ENCODE measurements at regions not wholly inside any gene's neighbourhood (a gene's known extent, or its start where the extent isn't known, plus 50 kb on each side); places are given as distances from the start of the nearest gene placed in this dataset.

GRCh38 chr13:91214031-91214430, 133.5 kb upstream of the MIR17HG start:
- Histone ChIP-seq H3K36me3 (ENCODE audit: control insufficient read depth in 2 of 2, insufficient read depth in 1 of 2, low read length in 2 of 2) (no peaks in the 10 kb centered on the region), H3K4me1 (ENCODE audit: control insufficient read depth, insufficient read depth, low read length) (no peaks in the 10 kb centered on the region), H3K9me3 (ENCODE audit: control insufficient read depth, insufficient read depth, low read depth, low read length) (no peaks in the 10 kb centered on the region), H3K27ac (ENCODE audit: extremely low read depth, low read depth, low read length) (no peak overlapping the region), H3K4me3 (ENCODE audit: low read depth, low read length) (no peak overlapping the region)
- ChIA-PET POLR2A (no interaction called here), CTCF (interaction anchor here (0.6 kb wide), 1 partner anchor 197 kb away, joined by 3 read pairs; no protein-coding TSS in a partner anchor)
- no peak for TF ChIP-seq ZFP69B (tag by site-specific recombination; IDR thresholded peaks at IDR 0.05)
- no peak for TF ChIP-seq INSM2 (tag by site-specific recombination; IDR thresholded peaks at IDR 0.05)
- no peak for TF ChIP-seq MYNN (tag by site-specific recombination; IDR thresholded peaks at IDR 0.05; ENCODE audit: borderline replicate concordance)
- no peak for TF ChIP-seq ZNF580 (tag by site-specific recombination; IDR thresholded peaks at IDR 0.05)
- no peak for TF ChIP-seq ZNF639 (tag by site-specific recombination; IDR thresholded peaks at IDR 0.05)
- no peak for TF ChIP-seq ZBTB20 (tag by site-specific recombination; IDR thresholded peaks at IDR 0.05)
- no peak for TF ChIP-seq ZNF561 (tag by site-specific recombination; IDR thresholded peaks at IDR 0.05; ENCODE audit: borderline replicate concordance)
- TF ChIP-seq BCL6B (tag by site-specific recombination; IDR thresholded peaks at IDR 0.05), result no peak
- TF ChIP-seq TRIM28 (IDR thresholded peaks at IDR 0.05; ENCODE audit: borderline replicate concordance, low read length), result no peak
- TF ChIP-seq ZNF792 (tag by site-specific recombination; IDR thresholded peaks at IDR 0.05), result no peak
- no peak for TF ChIP-seq SCRT2 (tag by site-specific recombination; IDR thresholded peaks at IDR 0.05)
- no peak for TF ChIP-seq ZNF202 (tag by site-specific recombination; IDR thresholded peaks at IDR 0.05; ENCODE audit: borderline replicate concordance)
- TF ChIP-seq ZBTB21 (tag by site-specific recombination; IDR thresholded peaks at IDR 0.05), result no peak
- no peak for TF ChIP-seq ZNF626 (tag by site-specific recombination; IDR thresholded peaks at IDR 0.05)
- TF ChIP-seq ZNF555 (tag by site-specific recombination; conservative IDR thresholded peaks at IDR 0.05), result no peak

- ChIA-PET POLR2A (no interaction called here), CTCF (no interaction called here)
- Histone ChIP-seq H3K9me3 (ENCODE audit: control insufficient read depth, insufficient read depth, low read depth, low read length) (no peaks in the 10 kb centered on the region), H3K4me1 (ENCODE audit: control insufficient read depth, insufficient read depth, low read length) (no peaks in the 10 kb centered on the region), H3K27ac (ENCODE audit: extremely low read depth, low read depth, low read length) (no peak overlapping the region), H3K4me3 (ENCODE audit: low read depth, low read length) (no peak overlapping the region), H3K36me3 (ENCODE audit: control insufficient read depth in 2 of 2, insufficient read depth in 1 of 2, low read length in 2 of 2) (no peaks in the 10 kb centered on the region)
- no peak for TF ChIP-seq PRDM4 (tag by site-specific recombination; IDR thresholded peaks at IDR 0.05)
- no peak for TF ChIP-seq ZNF391 (tag by site-specific recombination; IDR thresholded peaks at IDR 0.05; ENCODE audit: borderline replicate concordance, low read depth)
- no peak for TF ChIP-seq ZFP37 (tag by site-specific recombination; IDR thresholded peaks at IDR 0.05)
- no peak for TF ChIP-seq ZNF664 (tag by site-specific recombination; IDR thresholded peaks at IDR 0.05)
- TF ChIP-seq ZBTB20 (tag by site-specific recombination; IDR thresholded peaks at IDR 0.05), result no peak
- no peak for TF ChIP-seq ZNF202 (tag by site-specific recombination; IDR thresholded peaks at IDR 0.05; ENCODE audit: borderline replicate concordance)
- TF ChIP-seq ZNF394 (tag by site-specific recombination; IDR thresholded peaks at IDR 0.05; ENCODE audit: borderline replicate concordance), result no peak
- no peak for TF ChIP-seq GLI4 (tag by site-specific recombination; IDR thresholded peaks at IDR 0.05)
- no peak for TF ChIP-seq REPIN1 (tag by site-specific recombination; IDR thresholded peaks at IDR 0.05; ENCODE audit: low read depth)
- no peak for TF ChIP-seq ZNF221 (tag by site-specific recombination; IDR thresholded peaks at IDR 0.05; ENCODE audit: borderline replicate concordance)
- TF ChIP-seq IKZF3 (tag by site-specific recombination; IDR thresholded peaks at IDR 0.05), result no peak
- no peak for TF ChIP-seq MEIS1 (CRISPR knock-in tag; IDR thresholded peaks at IDR 0.05; ENCODE audit: borderline replicate concordance)
- no peak for TF ChIP-seq ZNF449 (tag by site-specific recombination; IDR thresholded peaks at IDR 0.05)
- TF ChIP-seq ZFP69B (tag by site-specific recombination; IDR thresholded peaks at IDR 0.05), result no peak
These were observed 130.4 kb upstream of the MIR17HG start for GRCh38 chr13:91216928-91217700.

Measured in HEK293 (cell line).